Transverse colon (tissue), 4 donors: ENCODE measurements at regions not wholly inside any gene's neighbourhood (a gene's known extent, or its start where the extent isn't known, plus 50 kb on each side); places are given as distances from the start of the nearest gene placed in this dataset.

Experiments used
- CTCF ChIP-seq, 5 experiments: fragments of 200-600 bp in 3 of 5; fragments of 450-650 bp in 2 of 5; sonication (generic) in 3 of 5; IDR thresholded peaks; 1 replicate in 2 of 5; 2 replicates in 3 of 5; pipeline ENCODE4 v1.5.1; 2016 to 2017; ENCODE audit warnings: antibody characterized with exemption in 5 of 5, inconsistent platforms in 3 of 5, mild to moderate bottlenecking in 2 of 5, moderate library complexity in 1 of 5
- POLR2A ChIP-seq: fragments of 450-650 bp; IDR thresholded peaks from one replicate; pipeline ENCODE4 v1.6.1; 2016; ENCODE audit warnings: antibody characterized with exemption, mild to moderate bottlenecking, moderate library complexity
- POLR2AphosphoS5 ChIP-seq, 3 donors: sonication (generic); formaldehyde crosslinking; IDR thresholded peaks; one replicate each; pipeline ENCODE4 v1.6.1; 2016; ENCODE audit warnings: antibody characterized with exemption in 3 of 3

- TF ChIP-seq CTCF (IDR thresholded peaks at IDR 0.05) (no peak), POLR2AphosphoS5 (IDR thresholded peaks at IDR 0.05) (no peak), POLR2A (no peak)
Observed at GRCh38 chr7:84923348-84923747, 263.5 kb downstream of the SEMA3D start.
